ENCODE measurements at regions not wholly inside any gene's neighbourhood (a gene's known extent, or its start where the extent isn't known, plus 50 kb on each side); places are given as distances from the start of the nearest gene placed in this dataset.
"Not testable (repeated sequence)": the region's sequence is repeated elsewhere in the genome, so short reads cannot be mapped to it uniquely, and the experiment has no call there.

- H3K27ac ChIP-seq, result no peak overlapping the region
- TF ChIP-seq CTCF (conservative IDR thresholded peaks at IDR 0.05), result no peak
- TF ChIP-seq ZFX (IDR thresholded peaks at IDR 0.05), result no peak
Measured at GRCh38 chr18:76613053-76613754, 118.2 kb upstream of the ZNF516 start.

GRCh38 chr18:76611750-76612045, 116.7 kb upstream of the ZNF516 start:
- H3K27ac ChIP-seq, result not testable (repeated sequence)

GRCh38 chr18:76610933-76611749, 116.1 kb upstream of the ZNF516 start:
- TF ChIP-seq ZFX (IDR thresholded peaks at IDR 0.05), result no peak
- no peak for TF ChIP-seq CTCF (conservative IDR thresholded peaks at IDR 0.05)
- no peak overlapping the region for H3K27ac ChIP-seq

- H3K27ac ChIP-seq, result no peak overlapping the region
- TF ChIP-seq ZFX (IDR thresholded peaks at IDR 0.05), result no peak
- no peak for TF ChIP-seq CTCF (conservative IDR thresholded peaks at IDR 0.05)
Measured at GRCh38 chr18:76610012-76610411, 115.0 kb upstream of the ZNF516 start.

GRCh38 chr18:76605341-76605929, 110.4 kb upstream of the ZNF516 start:
- H3K27ac ChIP-seq, result no peak overlapping the region

GRCh38 chr18:76604935-76605240, 109.8 kb upstream of the ZNF516 start:
- TF ChIP-seq CTCF (conservative IDR thresholded peaks at IDR 0.05) (no peak), ZFX (IDR thresholded peaks at IDR 0.05) (no peak)
- H3K27ac ChIP-seq, result no peak overlapping the region

More at GRCh38 chr18:76605341-76605929, 110.4 kb upstream of the ZNF516 start:
- TF ChIP-seq ZFX (IDR thresholded peaks at IDR 0.05) (no peak), CTCF (conservative IDR thresholded peaks at IDR 0.05) (no peak)

GRCh38 chr18:76604108-76604934, 109.3 kb upstream of the ZNF516 start:
- TF ChIP-seq CTCF (conservative IDR thresholded peaks at IDR 0.05), result no peak
- TF ChIP-seq ZFX (IDR thresholded peaks at IDR 0.05), result no peak
- H3K27ac ChIP-seq, result no peak overlapping the region

Measured in C4-2B (cell line).